ENCODE measurements at regions not wholly inside any gene's neighbourhood (a gene's known extent, or its start where the extent isn't known, plus 50 kb on each side); places are given as distances from the start of the nearest gene placed in this dataset.
A peak's percentile ranks its signal among the peaks of the same experiment; 100 is the strongest.

DNA sequence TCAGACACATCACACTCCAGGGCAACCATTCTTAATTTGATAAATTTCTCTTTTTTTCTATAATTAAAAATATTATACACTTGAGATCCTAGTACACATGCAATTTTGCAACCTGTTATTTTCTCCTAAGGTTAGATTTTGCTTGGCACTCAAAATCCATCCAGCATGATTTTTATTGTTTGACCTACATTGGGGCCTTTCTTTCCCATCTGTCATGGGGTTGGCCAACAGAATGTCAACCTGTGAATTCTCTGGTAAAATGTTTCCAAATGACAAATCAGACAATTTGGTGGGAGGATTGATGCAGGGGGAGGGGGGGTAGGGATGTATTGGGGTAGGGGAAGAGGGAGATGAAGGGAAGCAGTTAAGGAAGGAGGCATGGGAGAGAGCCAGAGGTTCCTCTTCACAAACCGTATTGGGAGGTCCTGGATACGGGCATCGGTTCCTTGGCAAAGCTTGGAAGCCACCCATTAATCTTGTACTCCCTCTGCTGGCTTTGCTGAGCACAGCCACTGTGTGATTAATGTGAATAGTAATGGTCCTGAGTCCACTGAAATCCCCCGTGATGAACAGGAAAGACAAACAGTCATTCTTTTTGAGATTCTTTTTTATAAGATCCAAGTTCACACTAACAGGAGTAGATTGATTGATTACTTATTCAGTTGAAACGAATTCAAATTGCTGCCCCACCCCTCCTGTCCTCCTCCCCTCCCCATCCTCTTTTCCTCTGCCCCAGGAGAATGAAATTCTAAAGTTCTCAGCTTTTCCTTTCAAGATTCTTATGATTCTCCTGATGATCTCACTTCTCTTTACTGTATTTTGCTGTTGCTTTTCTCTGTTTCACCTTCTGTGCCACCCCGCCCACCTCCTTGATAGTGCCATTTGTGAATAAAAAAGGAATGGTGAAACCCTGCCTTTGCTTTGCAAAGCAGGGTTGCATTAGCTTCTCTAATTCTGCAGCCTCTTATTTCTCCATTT is 82.2 kb upstream of the SLC25A26 start:
- H3K27ac ChIP-seq (ENCODE audit: low read depth, low read length) = no peak overlapping the region
- peak overlapping the region; percentile 39 for H3K18ac ChIP-seq (ENCODE audit: low read length)
- no peak overlapping the region for H3K9ac ChIP-seq (ENCODE audit: low read length)
- H3K4ac ChIP-seq (ENCODE audit: low read depth, low read length) = no peak overlapping the region
- no peak overlapping the region for H3K4me3 ChIP-seq (ENCODE audit: low read length)
- no peak overlapping the region for H2BK120ac ChIP-seq (ENCODE audit: low read depth, low read length)
- H3K23ac ChIP-seq (ENCODE audit: low read length) = no peak overlapping the region
- peak; percentile 84 for DNase-seq
- H3K4me2 ChIP-seq (ENCODE audit: low read length) = no peak overlapping the region
- no CpG with 5 or more reads among the region's 6 CpGs for WGBS (ENCODE audit: extremely low coverage, insufficient coverage, low lambda C conversion rate)
- no peak overlapping the region for H4K5ac ChIP-seq (ENCODE audit: low read length)
- H3K4me1 ChIP-seq (ENCODE audit: control insufficient read depth, low read depth, low read length) = no peaks in the 10 kb centered on the region
- no peak overlapping the region for H4K8ac ChIP-seq (ENCODE audit: low read depth, low read length)
- no peaks in the 10 kb centered on the region for H3K79me1 ChIP-seq (ENCODE audit: low read length)
- no peak overlapping the region for H2BK15ac ChIP-seq (replicated peaks; ENCODE audit: low read depth)
- H3K56ac ChIP-seq (ENCODE audit: low read length) = no peak overlapping the region
- H2BK5ac ChIP-seq (ENCODE audit: low read length) = no peak overlapping the region
- no peak overlapping the region for H2AK5ac ChIP-seq (ENCODE audit: low read length)
- no peaks in the 10 kb centered on the region for H3K79me2 ChIP-seq (ENCODE audit: control insufficient read depth, insufficient read depth, low read length)
- no peaks in the 10 kb centered on the region for H3K27me3 ChIP-seq (ENCODE audit: insufficient read depth, low read length, poor library complexity)
- H3K36me3 ChIP-seq (ENCODE audit: control insufficient read depth, insufficient read depth, low read length) = no peaks in the 10 kb centered on the region

GRCh38 chr3:66136597-66136996 is 84.2 kb upstream of the SLC25A26 start:
- H3K27me3 ChIP-seq (ENCODE audit: insufficient read depth, low read length, poor library complexity) = no peaks in the 10 kb centered on the region
- no CpG with 5 or more reads among the region's 1 CpG for WGBS (ENCODE audit: extremely low coverage, insufficient coverage, low lambda C conversion rate)
- H4K5ac ChIP-seq (ENCODE audit: low read length) = no peak overlapping the region
- H3K79me2 ChIP-seq (ENCODE audit: control insufficient read depth, insufficient read depth, low read length) = no peaks in the 10 kb centered on the region
- H3K4me2 ChIP-seq (ENCODE audit: low read length) = no peak overlapping the region
- no peaks in the 10 kb centered on the region for H3K4me1 ChIP-seq (ENCODE audit: control insufficient read depth, low read depth, low read length)
- no peak overlapping the region for H3K18ac ChIP-seq (ENCODE audit: low read length)
- H3K9ac ChIP-seq (ENCODE audit: low read length) = no peak overlapping the region
- H3K79me1 ChIP-seq (ENCODE audit: low read length) = no peaks in the 10 kb centered on the region
- no peak overlapping the region for H3K27ac ChIP-seq (ENCODE audit: low read depth, low read length)
- H2AK5ac ChIP-seq (ENCODE audit: low read length) = no peak overlapping the region
- no peak for DNase-seq
- no peak overlapping the region for H3K56ac ChIP-seq (ENCODE audit: low read length)
- no peak overlapping the region for H3K4ac ChIP-seq (ENCODE audit: low read depth, low read length)
- no peak overlapping the region for H2BK120ac ChIP-seq (ENCODE audit: low read depth, low read length)
- H3K23ac ChIP-seq (ENCODE audit: low read length) = no peak overlapping the region
- no peak overlapping the region for H2BK15ac ChIP-seq (replicated peaks; ENCODE audit: low read depth)
- H4K8ac ChIP-seq (ENCODE audit: low read depth, low read length) = no peak overlapping the region
- H2BK5ac ChIP-seq (ENCODE audit: low read length) = no peak overlapping the region
- no peak overlapping the region for H3K4me3 ChIP-seq (ENCODE audit: low read length)
- no peaks in the 10 kb centered on the region for H3K36me3 ChIP-seq (ENCODE audit: control insufficient read depth, insufficient read depth, low read length)

GRCh38 chr3:66133853-66134445 is 86.9 kb upstream of the SLC25A26 start:
- no peak overlapping the region for H2BK5ac ChIP-seq (ENCODE audit: low read length)
- WGBS (ENCODE audit: extremely low coverage, insufficient coverage, low lambda C conversion rate) = no CpG with 5 or more reads among the region's 8 CpGs
- H3K27me3 ChIP-seq (ENCODE audit: insufficient read depth, low read length, poor library complexity) = no peaks in the 10 kb centered on the region
- no peak overlapping the region for H3K9ac ChIP-seq (ENCODE audit: low read length)
- no peak overlapping the region for H3K4me2 ChIP-seq (ENCODE audit: low read length)
- H2BK120ac ChIP-seq (ENCODE audit: low read depth, low read length) = no peak overlapping the region
- H4K5ac ChIP-seq (ENCODE audit: low read length) = no peak overlapping the region
- H3K79me2 ChIP-seq (ENCODE audit: control insufficient read depth, insufficient read depth, low read length) = no peaks in the 10 kb centered on the region
- no peak overlapping the region for H2BK15ac ChIP-seq (replicated peaks; ENCODE audit: low read depth)
- H3K23ac ChIP-seq (ENCODE audit: low read length) = no peak overlapping the region
- H3K18ac ChIP-seq (ENCODE audit: low read length) = no peak overlapping the region
- no peak overlapping the region for H3K4me3 ChIP-seq (ENCODE audit: low read length)
- H3K56ac ChIP-seq (ENCODE audit: low read length) = no peak overlapping the region
- no peaks in the 10 kb centered on the region for H3K36me3 ChIP-seq (ENCODE audit: control insufficient read depth, insufficient read depth, low read length)
- no peak overlapping the region for H4K8ac ChIP-seq (ENCODE audit: low read depth, low read length)
- no peaks in the 10 kb centered on the region for H3K4me1 ChIP-seq (ENCODE audit: control insufficient read depth, low read depth, low read length)
- no peaks in the 10 kb centered on the region for H3K79me1 ChIP-seq (ENCODE audit: low read length)
- H3K4ac ChIP-seq (ENCODE audit: low read depth, low read length) = no peak overlapping the region
- no peak overlapping the region for H3K27ac ChIP-seq (ENCODE audit: low read depth, low read length)
- DNase-seq = no peak
- no peak overlapping the region for H2AK5ac ChIP-seq (ENCODE audit: low read length)

GRCh38 chr3:66133050-66133757 is 87.6 kb upstream of the SLC25A26 start:
- no peak for DNase-seq
- Histone ChIP-seq H3K4me2 (ENCODE audit: low read length) (no peak overlapping the region), H3K4ac (ENCODE audit: low read depth, low read length) (no peak overlapping the region), H3K4me1 (ENCODE audit: control insufficient read depth, low read depth, low read length) (no peaks in the 10 kb centered on the region), H3K27ac (ENCODE audit: low read depth, low read length) (no peak overlapping the region), H2BK5ac (ENCODE audit: low read length) (no peak overlapping the region), H4K5ac (ENCODE audit: low read length) (no peak overlapping the region), H3K56ac (ENCODE audit: low read length) (no peak overlapping the region), H2AK5ac (ENCODE audit: low read length) (no peak overlapping the region), H3K27me3 (ENCODE audit: insufficient read depth, low read length, poor library complexity) (no peaks in the 10 kb centered on the region), H3K23ac (ENCODE audit: low read length) (no peak overlapping the region), H2BK15ac (replicated peaks; ENCODE audit: low read depth) (no peak overlapping the region), H4K8ac (ENCODE audit: low read depth, low read length) (no peak overlapping the region), H3K79me2 (ENCODE audit: control insufficient read depth, insufficient read depth, low read length) (no peaks in the 10 kb centered on the region), H3K4me3 (ENCODE audit: low read length) (no peak overlapping the region), H3K18ac (ENCODE audit: low read length) (no peak overlapping the region), H2BK120ac (ENCODE audit: low read depth, low read length) (no peak overlapping the region), H3K79me1 (ENCODE audit: low read length) (no peaks in the 10 kb centered on the region), H3K9ac (ENCODE audit: low read length) (no peak overlapping the region), H3K36me3 (ENCODE audit: control insufficient read depth, insufficient read depth, low read length) (no peaks in the 10 kb centered on the region)
- no CpG with 5 or more reads among the region's 6 CpGs for WGBS (ENCODE audit: extremely low coverage, insufficient coverage, low lambda C conversion rate)

GRCh38 chr3:66128623-66129022 is 89.9 kb upstream of the MAGI1 start:
- Histone ChIP-seq H3K23ac (ENCODE audit: low read length) (no peak overlapping the region), H3K4me2 (ENCODE audit: low read length) (no peak overlapping the region), H2AK5ac (ENCODE audit: low read length) (no peak overlapping the region), H3K27me3 (ENCODE audit: insufficient read depth, low read length, poor library complexity) (no peaks in the 10 kb centered on the region), H3K4ac (ENCODE audit: low read depth, low read length) (no peak overlapping the region), H3K79me2 (ENCODE audit: control insufficient read depth, insufficient read depth, low read length) (no peaks in the 10 kb centered on the region), H2BK5ac (ENCODE audit: low read length) (no peak overlapping the region), H3K9ac (ENCODE audit: low read length) (no peak overlapping the region), H3K4me3 (ENCODE audit: low read length) (no peak overlapping the region), H3K4me1 (ENCODE audit: control insufficient read depth, low read depth, low read length) (no peaks in the 10 kb centered on the region), H3K56ac (ENCODE audit: low read length) (no peak overlapping the region), H3K79me1 (ENCODE audit: low read length) (no peaks in the 10 kb centered on the region), H4K5ac (ENCODE audit: low read length) (no peak overlapping the region), H3K18ac (ENCODE audit: low read length) (no peak overlapping the region), H2BK120ac (ENCODE audit: low read depth, low read length) (no peak overlapping the region), H4K8ac (ENCODE audit: low read depth, low read length) (no peak overlapping the region), H3K27ac (ENCODE audit: low read depth, low read length) (no peak overlapping the region), H2BK15ac (replicated peaks; ENCODE audit: low read depth) (no peak overlapping the region), H3K36me3 (ENCODE audit: control insufficient read depth, insufficient read depth, low read length) (no peaks in the 10 kb centered on the region)
- no peak for DNase-seq
- no CpG with 5 or more reads among the region's 1 CpG for WGBS (ENCODE audit: extremely low coverage, insufficient coverage, low lambda C conversion rate)
